Fibroblast of the aortic adventitia (primary cell): ENCODE measurements at regions not wholly inside any gene's neighbourhood (a gene's known extent, or its start where the extent isn't known, plus 50 kb on each side); places are given as distances from the start of the nearest gene placed in this dataset.
"Not testable (repeated sequence)": the region's sequence is repeated elsewhere in the genome, so short reads cannot be mapped to it uniquely, and the experiment has no call there.

Experiments used
- DNase-seq: peaks from one replicate; pipeline ENCODE4 v3.0.0-alpha.2; 2010; ENCODE audit warnings: low read depth
- H3K4me3 ChIP-seq: 2 replicates; pipeline ENCODE4 v1.5.1; 2011; ENCODE audit warnings: low read depth, mild to moderate bottlenecking, control low read depth, low read length, moderate library complexity
- CTCF ChIP-seq: IDR thresholded peaks from 2 replicates; pipeline ENCODE4 v1.5.1; 2011; ENCODE audit warnings: mild to moderate bottlenecking, low read length, control low read depth, inconsistent platforms; ENCODE audit not compliant: insufficient read depth

GRCh38 chr5:152118676-152119470, 194.2 kb upstream of the GLRA1 start:
- H3K4me3 ChIP-seq = no peak overlapping the region
- TF ChIP-seq CTCF = no peak
- no peak for DNase-seq

GRCh38 chr5:152116934-152117333, 192.3 kb upstream of the GLRA1 start:
- no peak for TF ChIP-seq CTCF
- no peak for DNase-seq
- no peak overlapping the region for H3K4me3 ChIP-seq

- H3K4me3 ChIP-seq = no peak overlapping the region
- no peak for TF ChIP-seq CTCF
- no peak for DNase-seq
Observed at GRCh38 chr5:152113401-152113800, 188.8 kb upstream of the GLRA1 start.

- TF ChIP-seq CTCF = no peak
- DNase-seq = no peak
- H3K4me3 ChIP-seq = no peak overlapping the region
Observed at GRCh38 chr5:152107220-152107619, 182.6 kb upstream of the GLRA1 start.

GRCh38 chr5:152106571-152106970, 181.9 kb upstream of the GLRA1 start:
- H3K4me3 ChIP-seq = no peak overlapping the region
- TF ChIP-seq CTCF = no peak
- DNase-seq = no peak

GRCh38 chr5:152105085-152105484, 180.4 kb upstream of the GLRA1 start:
- no peak for DNase-seq
- no peak overlapping the region for H3K4me3 ChIP-seq
- no peak for TF ChIP-seq CTCF

- DNase-seq = no peak
- TF ChIP-seq CTCF = no peak
- H3K4me3 ChIP-seq = no peak overlapping the region
Observed at GRCh38 chr5:152104211-152104610, 179.6 kb upstream of the GLRA1 start.

GRCh38 chr5:152102908-152103307, 178.3 kb upstream of the GLRA1 start:
- DNase-seq, H3K4me3 ChIP-seq: not testable (repeated sequence)
